Superior temporal gyrus (tissue), 1 donor: ENCODE measurements at regions not wholly inside any gene's neighbourhood (a gene's known extent, or its start where the extent isn't known, plus 50 kb on each side); places are given as distances from the start of the nearest gene placed in this dataset.

ENCODE experiments used
- DNase-seq: peaks from one replicate; pipeline ENCODE4 v3.0.0-alpha.2; 2016; ENCODE audit errors: extremely low spot score

GRCh38 chr16:5604770-5605169, 507.2 kb upstream of the EEF2KMT start:
- peak; percentile 77 for DNase-seq

DNA sequence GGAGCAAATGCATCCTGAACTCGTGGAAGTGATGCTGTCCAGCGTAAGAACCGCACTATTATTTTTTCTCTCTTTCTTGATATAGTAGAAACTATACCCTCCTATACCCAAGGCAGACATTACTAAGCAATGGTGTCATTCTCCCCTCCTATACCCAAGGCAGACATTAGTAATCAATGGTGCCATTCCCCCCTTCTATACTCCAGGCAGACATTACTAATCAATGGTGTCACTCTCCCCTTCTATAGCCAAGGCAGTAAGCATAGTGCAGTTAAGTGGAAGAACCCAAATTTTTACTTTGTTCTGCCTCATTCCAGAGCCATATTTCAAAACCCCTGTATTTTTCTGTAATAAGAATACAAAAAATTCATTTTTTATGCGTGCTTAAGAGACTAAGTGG, 506.2 kb upstream of the EEF2KMT start:
- DNase-seq = no peak

DNA sequence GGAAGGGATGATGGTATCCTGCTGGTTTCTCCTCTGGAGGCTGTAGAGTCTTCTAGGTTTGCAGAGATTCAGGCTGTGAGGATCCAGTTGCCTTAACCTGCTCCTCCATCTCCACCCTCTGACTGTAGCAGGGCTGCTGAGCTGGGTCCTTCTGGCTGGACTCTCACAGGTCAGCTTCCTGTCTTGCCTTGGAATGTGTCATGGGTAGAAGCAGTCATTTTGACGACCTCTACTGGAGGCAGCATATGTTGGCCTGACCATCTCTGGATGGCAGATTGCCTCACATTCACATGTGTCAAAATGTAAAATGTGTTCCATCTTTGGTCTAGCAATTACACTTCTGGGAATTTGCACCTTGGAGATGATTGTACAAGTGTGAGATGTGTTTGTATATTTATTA, 504.4 kb upstream of the EEF2KMT start:
- DNase-seq = no peak

DNA sequence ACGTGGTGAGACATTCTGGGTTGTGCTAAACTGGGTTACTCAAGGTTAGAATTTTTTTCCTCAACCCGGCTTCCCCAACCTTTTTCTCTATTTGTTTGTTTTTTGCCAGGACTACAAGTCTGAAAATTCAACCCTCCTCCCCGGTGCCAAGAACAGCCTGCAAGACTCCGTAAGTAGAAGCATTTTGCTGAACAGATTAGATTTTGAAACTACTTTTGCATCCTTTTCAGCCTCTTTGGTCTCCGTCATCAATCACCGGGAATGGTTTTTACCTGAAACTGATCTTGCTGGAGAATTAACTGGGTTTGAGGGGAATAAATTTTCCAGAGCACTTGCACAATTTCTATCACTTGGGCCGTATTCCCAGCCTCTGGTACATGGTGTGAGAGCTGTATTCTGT, 501.2 kb upstream of the EEF2KMT start:
- DNase-seq = no peak

DNA sequence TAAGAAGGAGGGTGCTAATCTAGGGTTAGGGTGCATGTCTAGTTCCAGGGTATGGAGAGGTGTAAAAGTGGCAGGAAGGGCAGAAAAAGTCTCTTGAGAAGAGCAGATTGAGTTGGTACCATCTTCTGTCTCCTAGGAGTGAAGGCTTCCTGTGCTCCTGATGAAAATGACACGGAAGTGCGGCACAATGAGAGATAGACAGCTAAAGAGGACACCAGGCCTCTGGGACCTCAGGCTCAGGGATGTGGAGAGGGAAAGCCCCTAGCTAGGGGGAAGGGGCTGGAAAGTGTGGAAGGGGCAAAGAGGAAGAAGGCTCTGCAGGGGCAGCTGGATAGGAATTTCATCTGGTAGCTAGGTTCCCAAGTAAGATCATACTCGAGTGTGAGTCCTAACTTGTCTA, 498.3 kb upstream of the EEF2KMT start:
- DNase-seq = no peak

DNA sequence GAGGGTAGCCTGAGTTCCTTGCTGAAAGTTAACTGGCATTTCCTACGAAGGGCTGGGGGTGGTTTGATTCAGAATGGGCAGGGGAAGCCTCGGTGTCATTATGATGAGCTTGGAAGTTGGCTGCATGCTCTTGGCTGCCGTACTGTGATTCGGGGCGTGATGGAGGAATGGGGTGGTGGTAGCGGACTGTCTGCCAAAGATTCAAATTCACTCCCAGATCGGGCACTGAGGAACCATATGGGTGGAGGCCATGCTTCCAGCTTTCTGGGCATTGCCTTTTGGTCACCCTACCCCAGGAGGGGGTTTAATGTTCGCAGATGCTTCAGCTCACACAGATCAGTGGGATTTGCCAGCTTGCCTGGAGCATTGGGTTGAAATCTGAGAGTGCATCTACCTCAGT, 492.8 kb upstream of the EEF2KMT start:
- no peak for DNase-seq

DNA sequence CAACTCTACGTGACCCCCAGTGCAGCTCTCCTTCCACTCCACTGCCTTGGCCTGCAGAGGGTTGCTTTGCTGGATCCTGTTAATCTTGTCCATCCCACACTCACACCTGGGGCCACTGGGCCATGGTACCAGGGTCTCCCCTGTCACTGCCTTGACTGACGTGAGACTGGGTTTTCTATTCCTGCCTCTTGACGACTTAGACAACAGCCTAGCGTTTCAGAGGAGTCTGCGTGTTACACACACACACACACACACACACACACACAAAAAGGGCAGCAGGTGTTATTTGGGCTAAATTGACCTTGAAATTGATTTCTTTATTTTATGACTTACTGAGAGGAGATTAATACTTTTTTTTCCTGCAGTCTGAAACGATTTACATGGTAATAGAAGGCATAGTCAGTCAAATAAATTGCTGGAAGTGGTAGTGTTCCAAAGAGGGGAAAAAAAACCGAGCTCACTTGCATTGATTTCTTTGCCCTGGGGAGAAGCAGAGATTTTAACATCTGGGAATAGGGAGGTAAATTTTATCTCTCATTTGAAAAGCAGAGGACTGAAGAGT, 492.3 kb upstream of the EEF2KMT start:
- no peak for DNase-seq

DNA sequence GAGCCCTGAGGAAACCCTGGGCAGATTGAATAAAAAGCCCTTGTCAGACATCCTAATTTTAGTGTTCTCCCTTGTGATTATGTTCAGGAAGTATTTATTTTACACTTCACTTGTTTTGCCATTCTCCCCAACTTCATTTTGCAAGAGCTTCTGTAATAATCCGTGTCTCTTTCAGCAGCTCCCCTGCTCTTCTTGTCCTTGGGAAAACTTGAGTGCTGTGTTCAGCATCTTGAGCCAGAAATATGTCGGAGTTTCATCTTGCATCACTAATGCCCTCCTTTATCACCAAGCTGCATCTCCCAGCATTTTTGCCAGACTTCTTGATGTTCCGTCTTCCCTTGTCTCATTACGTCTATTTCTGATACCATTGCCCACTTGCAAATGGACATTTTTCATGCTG, 486.5 kb upstream of the EEF2KMT start:
- no peak for DNase-seq

DNA sequence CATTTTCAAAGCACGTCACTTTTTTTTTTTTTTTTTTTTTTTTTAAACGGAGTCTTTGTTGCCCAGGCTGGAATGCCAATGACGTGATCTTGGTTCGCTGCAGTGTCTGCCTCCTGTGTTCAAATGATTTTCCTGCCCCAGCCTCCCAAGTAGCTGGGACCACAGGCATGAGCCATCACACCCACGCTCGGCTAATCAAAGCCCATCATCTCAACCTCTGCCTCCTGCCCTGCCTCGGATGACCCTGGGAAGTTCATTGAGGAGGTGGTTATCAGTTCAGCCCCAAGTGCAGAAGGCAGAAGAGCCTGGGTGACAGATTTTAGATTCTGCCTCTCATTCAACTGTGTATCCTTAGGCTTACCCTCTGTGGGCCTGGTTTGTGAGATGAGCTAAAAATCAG, 484.9 kb upstream of the EEF2KMT start:
- no peak for DNase-seq

DNA sequence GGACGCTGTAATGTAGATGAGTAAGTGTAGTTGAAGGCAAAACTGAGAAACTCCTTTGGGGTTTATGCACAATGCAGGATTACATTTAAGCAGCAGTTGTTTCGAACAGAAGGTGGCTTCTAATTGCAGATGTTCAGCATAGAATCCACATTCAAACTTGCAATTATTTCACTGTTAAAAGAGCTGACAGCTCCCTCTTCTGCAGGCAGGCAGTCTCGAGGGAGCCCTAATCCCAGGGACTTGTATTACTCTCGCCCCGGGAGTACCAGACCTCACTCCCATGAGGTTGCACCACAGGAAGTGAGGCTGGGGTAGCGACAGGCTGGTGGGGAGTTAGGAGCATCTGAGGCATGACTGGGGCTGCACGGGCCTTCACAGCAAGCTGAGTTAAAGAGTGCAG, 484.3 kb upstream of the EEF2KMT start:
- no peak for DNase-seq

GRCh38 chr16:5581428-5581827, 483.8 kb upstream of the EEF2KMT start:
- DNase-seq = no peak

- no peak for DNase-seq
Measured at GRCh38 chr16:5580772-5581171, 483.2 kb upstream of the EEF2KMT start.

GRCh38 chr16:5580296-5580695, 482.7 kb upstream of the EEF2KMT start:
- no peak for DNase-seq

- no peak for DNase-seq
Measured at GRCh38 chr16:5578980-5579379, 481.4 kb upstream of the EEF2KMT start.

DNA sequence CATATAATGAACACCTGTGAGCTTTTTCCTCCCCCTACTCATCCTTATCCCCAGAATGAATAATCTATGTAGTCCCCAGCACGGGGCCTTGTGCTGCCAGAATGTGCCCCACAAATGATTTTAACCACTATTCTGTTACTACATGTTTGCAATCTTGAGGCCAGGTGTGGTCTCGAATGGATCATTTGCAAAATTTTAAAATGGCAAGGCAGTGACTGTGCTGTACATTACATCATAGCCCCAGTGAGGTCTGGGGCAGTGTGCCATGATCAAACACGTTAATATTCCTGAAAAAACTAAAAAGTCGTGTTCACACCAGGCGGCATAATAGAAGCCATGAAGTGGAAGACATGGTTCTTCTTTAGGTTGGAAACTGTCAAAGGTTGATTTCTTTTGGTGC, 479.9 kb upstream of the EEF2KMT start:
- DNase-seq = no peak

DNA sequence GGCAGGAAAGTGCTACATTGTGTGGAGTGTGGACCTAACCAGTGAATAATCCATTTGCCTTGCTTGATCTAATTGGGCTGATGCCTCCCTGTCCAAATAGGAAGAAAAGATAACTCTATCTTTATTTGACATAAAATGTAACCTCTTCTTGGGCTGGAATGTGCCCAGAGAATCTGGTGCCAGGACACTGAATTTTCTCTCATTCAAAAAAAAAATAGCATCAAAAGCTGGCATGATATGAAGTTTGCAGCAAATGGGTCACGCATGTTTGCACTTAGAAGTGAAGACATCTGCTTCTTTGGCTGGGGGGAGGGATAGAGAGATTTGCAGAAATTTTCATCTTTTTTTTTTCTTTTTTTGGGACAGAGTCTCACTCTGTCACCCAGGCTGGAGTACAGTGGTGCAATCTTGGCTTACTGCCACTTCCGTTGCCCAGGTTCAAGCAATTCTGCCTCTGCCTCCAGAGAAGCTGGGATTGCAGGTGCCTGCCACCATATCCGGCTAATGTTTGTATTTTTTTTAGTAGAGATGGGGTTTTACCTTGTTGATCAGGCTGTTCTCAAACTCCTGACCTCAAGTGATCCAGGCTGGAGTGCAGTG, 478.2 kb upstream of the EEF2KMT start:
- no peak for DNase-seq

DNA sequence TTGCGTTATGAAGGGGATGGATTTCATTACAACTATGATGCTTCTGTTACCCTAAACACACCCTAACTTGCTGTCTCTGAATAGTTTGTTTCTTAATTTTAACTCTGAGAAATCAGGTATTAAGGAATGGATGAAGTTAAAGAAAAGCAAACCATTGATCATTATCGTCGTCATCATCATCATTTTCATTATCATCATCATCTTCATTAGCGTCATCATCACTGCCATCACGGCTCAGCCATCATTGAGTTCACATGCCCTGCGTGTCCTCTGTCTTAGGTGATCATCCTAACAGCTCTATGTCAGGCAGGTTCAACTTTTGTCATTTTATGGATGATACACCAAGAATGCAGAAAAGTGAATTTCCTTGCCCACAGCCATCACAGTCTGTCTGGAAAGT, 477.5 kb upstream of the EEF2KMT start:
- DNase-seq = no peak

GRCh38 chr16:5572056-5572455, 474.5 kb upstream of the EEF2KMT start:
- no peak for DNase-seq

DNA sequence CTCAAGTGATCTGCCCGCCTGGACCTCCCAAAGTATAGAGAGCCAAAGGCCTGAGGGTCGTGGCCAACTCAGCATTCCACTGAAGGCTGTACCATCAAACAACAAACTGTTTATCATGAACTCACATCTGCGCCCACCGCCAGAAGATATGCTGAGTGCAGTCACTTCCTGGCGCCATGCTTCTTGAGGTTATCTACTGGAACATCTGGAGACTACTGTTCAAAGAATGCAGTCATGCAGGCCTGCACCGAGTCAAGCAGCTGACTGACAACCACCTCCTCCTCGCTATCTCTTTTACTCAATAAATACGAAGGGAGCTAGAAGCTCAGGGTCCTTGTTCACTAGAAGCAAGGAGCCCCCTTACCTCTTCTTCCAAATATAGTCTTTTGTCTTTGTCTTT, 473.9 kb upstream of the EEF2KMT start:
- no peak for DNase-seq

- DNase-seq = no peak
Measured at GRCh38 chr16:5561800-5562199, 464.2 kb upstream of the EEF2KMT start.

GRCh38 chr16:5560084-5560483, 462.5 kb upstream of the EEF2KMT start:
- DNase-seq = no peak

DNA sequence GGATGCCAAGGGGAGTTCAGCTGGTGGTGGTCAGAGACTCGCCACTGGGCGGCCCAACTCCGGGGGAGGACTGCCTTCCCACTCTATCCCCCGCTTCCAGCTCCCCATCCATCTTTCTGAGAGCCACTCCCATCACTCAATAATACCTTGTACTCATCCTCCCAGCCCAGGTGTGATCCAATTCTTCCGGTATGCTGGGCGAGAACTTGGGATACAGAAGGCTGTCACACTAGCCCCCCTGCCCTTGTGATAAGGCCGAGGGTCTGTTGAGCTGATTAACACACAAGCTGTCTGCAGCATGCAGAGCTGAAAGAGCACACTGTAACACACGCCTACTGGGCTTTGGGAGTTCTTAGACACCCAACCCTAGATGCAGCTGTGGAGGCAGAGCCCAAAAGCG, 460.4 kb upstream of the EEF2KMT start:
- no peak for DNase-seq

GRCh38 chr16:5557448-5557847, 459.9 kb upstream of the EEF2KMT start:
- DNase-seq = no peak

DNA sequence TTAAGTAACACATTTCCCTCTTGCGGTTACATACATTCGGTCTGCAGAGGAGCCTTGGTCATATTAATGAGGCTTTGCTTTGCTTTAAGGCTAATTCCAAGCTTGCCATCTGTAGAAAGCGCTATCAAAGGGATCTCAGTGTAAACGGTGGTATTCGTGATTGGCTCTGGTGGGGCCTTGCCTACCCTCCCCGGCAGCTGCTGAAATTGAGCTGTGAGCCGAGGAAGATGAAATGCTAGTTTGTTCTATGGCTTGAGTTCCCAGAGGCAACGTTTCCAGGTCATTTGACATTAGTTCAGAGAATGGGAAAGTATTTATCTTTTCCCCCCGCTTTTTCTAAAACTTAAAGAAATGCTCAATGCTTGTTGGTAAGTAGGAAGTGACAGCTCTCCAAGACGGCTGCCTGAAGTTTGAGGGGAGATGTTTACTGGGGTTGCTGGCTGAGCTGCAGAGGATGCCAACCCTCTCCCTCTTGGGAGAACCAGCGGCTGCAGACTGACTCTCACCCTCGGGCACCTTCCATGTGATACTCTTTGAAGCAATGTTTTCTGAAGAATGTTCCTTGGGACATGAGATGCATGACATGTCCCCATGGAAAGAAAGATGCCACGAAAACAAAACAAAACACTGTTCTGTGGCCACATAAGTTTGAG, 458.7 kb upstream of the EEF2KMT start:
- DNase-seq = no peak
